ENCODE measurements at regions not wholly inside any gene's neighbourhood (a gene's known extent, or its start where the extent isn't known, plus 50 kb on each side); places are given as distances from the start of the nearest gene placed in this dataset.

- DNase-seq (no peak), ATAC-seq (ENCODE audit: poor library complexity) (no peak)
- Mint-ChIP-seq H3K4me1 (ENCODE audit: low read depth) (no peaks in the 10 kb centered on the region), H3K36me3 (ENCODE audit: low read depth) (no peaks in the 10 kb centered on the region), H3K27me3 (no peaks in the 10 kb centered on the region), H3K9me3 (peaks cover 7% of the 10 kb centered on the region), H3K4me3 (no peak overlapping the region), H3K27ac (no peak overlapping the region)
- Histone ChIP-seq H3K4me3 (ENCODE audit: low read length) (no peak overlapping the region), H3K4me1 (ENCODE audit: insufficient read depth, low read length) (no peaks in the 10 kb centered on the region), H3K36me3 (ENCODE audit: insufficient read depth, low read length) (no peaks in the 10 kb centered on the region), H3K9me3 (ENCODE audit: control insufficient read depth in 1 of 2, insufficient read depth in 1 of 2, low read length in 2 of 2) (no peaks in the 10 kb centered on the region), H3K27me3 (ENCODE audit: control insufficient read depth in 1 of 2, insufficient read depth in 2 of 2, low read length in 2 of 2) (no peaks in the 10 kb centered on the region), H3K27ac (ENCODE audit: low read depth in 1 of 2, low read length in 2 of 2) (no peak overlapping the region)
- POLR2A ChIA-PET, result no interaction called here
- CTCF ChIA-PET, result no interaction called here
- TF ChIP-seq, protein P1, sequence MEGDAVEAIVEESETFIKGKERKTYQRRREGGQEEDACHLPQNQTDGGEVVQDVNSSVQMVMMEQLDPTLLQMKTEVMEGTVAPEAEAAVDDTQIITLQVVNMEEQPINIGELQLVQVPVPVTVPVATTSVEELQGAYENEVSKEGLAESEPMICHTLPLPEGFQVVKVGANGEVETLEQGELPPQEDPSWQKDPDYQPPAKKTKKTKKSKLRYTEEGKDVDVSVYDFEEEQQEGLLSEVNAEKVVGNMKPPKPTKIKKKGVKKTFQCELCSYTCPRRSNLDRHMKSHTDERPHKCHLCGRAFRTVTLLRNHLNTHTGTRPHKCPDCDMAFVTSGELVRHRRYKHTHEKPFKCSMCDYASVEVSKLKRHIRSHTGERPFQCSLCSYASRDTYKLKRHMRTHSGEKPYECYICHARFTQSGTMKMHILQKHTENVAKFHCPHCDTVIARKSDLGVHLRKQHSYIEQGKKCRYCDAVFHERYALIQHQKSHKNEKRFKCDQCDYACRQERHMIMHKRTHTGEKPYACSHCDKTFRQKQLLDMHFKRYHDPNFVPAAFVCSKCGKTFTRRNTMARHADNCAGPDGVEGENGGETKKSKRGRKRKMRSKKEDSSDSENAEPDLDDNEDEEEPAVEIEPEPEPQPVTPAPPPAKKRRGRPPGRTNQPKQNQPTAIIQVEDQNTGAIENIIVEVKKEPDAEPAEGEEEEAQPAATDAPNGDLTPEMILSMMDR (IDR thresholded peaks at IDR 0.05), result no peak
- intact Hi-C loops (cut with DNase I, micrococcal nuclease), result no loop called here
Measured at GRCh38 chr11:28657378-28658030, 549.3 kb downstream of the METTL15 start.

GRCh38 chr11:28654191-28654590, 546.0 kb downstream of the METTL15 start:
- Mint-ChIP-seq H3K4me3 (no peak overlapping the region), H3K27me3 (no peaks in the 10 kb centered on the region), H3K27ac (no peak overlapping the region), H3K9me3 (peaks cover 2% of the 10 kb centered on the region), H3K36me3 (ENCODE audit: low read depth) (no peaks in the 10 kb centered on the region), H3K4me1 (ENCODE audit: low read depth) (no peaks in the 10 kb centered on the region)
- Histone ChIP-seq H3K36me3 (ENCODE audit: insufficient read depth, low read length) (no peaks in the 10 kb centered on the region), H3K4me3 (ENCODE audit: low read length) (no peak overlapping the region), H3K27ac (ENCODE audit: low read depth in 1 of 2, low read length in 2 of 2) (no peak overlapping the region), H3K27me3 (ENCODE audit: control insufficient read depth in 1 of 2, insufficient read depth in 2 of 2, low read length in 2 of 2) (no peaks in the 10 kb centered on the region), H3K4me1 (ENCODE audit: insufficient read depth, low read length) (no peaks in the 10 kb centered on the region), H3K9me3 (ENCODE audit: control insufficient read depth in 1 of 2, insufficient read depth in 1 of 2, low read length in 2 of 2) (no peaks in the 10 kb centered on the region)
- ChIA-PET POLR2A (no interaction called here), CTCF (no interaction called here)
- ATAC-seq (ENCODE audit: poor library complexity), result no peak
- no peak for DNase-seq
- TF ChIP-seq, protein P1 (IDR thresholded peaks at IDR 0.05), result no peak
- intact Hi-C loops (cut with DNase I, micrococcal nuclease), result no loop called here

DNA sequence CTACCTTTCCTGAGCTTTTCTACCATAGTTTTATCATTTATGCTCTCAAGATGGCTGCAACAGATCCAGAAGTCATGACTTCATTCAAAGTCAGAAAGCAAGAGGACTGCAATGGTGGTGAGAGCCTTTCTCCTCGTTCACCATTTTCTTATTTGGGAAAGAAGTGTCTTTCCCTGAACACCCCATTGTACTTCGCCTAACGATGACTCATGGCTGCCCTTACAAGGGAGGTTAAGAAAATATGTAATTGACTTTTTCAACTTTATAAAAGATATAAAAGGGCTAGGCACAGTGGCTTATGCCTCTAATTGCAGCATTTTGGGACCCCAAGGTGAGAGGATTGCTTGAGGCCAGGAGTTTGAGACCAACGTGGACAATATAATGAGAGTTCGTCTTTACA, 541.7 kb downstream of the METTL15 start:
- Mint-ChIP-seq H3K4me3 (no peak overlapping the region), H3K27ac (no peak overlapping the region), H3K36me3 (ENCODE audit: low read depth) (no peaks in the 10 kb centered on the region), H3K27me3 (no peaks in the 10 kb centered on the region), H3K4me1 (ENCODE audit: low read depth) (no peaks in the 10 kb centered on the region), H3K9me3 (peaks cover 8% of the 10 kb centered on the region)
- ChIA-PET POLR2A (no interaction called here), CTCF (no interaction called here)
- Histone ChIP-seq H3K27me3 (ENCODE audit: control insufficient read depth in 1 of 2, insufficient read depth in 2 of 2, low read length in 2 of 2) (no peaks in the 10 kb centered on the region), H3K36me3 (ENCODE audit: insufficient read depth, low read length) (no peaks in the 10 kb centered on the region), H3K4me3 (ENCODE audit: low read length) (no peak overlapping the region), H3K9me3 (ENCODE audit: control insufficient read depth in 1 of 2, insufficient read depth in 1 of 2, low read length in 2 of 2) (no peaks in the 10 kb centered on the region), H3K27ac (ENCODE audit: low read depth in 1 of 2, low read length in 2 of 2) (no peak overlapping the region), H3K4me1 (ENCODE audit: insufficient read depth, low read length) (no peaks in the 10 kb centered on the region)
- no peak for ATAC-seq (ENCODE audit: poor library complexity)
- intact Hi-C loops (cut with DNase I, micrococcal nuclease), result no loop called here
- TF ChIP-seq, protein P1 (IDR thresholded peaks at IDR 0.05), result no peak
- no peak for DNase-seq

Measured in CD4-positive, alpha-beta T cell (primary cell).